Caco-2 (cell line): ENCODE measurements at regions not wholly inside any gene's neighbourhood (a gene's known extent, or its start where the extent isn't known, plus 50 kb on each side); places are given as distances from the start of the nearest gene placed in this dataset.

ENCODE experiments used
- BruUV-seq: library from RNA; stranded (reverse); fragments of 400-500 nt; replicated peaks from 2 replicates; lab custom pipeline; 2021; lab: Mats Ljungman, UMichigan
- CTCF ChIA-PET: fragments of 300-600 bp; sonication (Branson Sonifier 250); formaldehyde crosslinking; loops from one replicate; lab custom pipeline; 2022; ENCODE audit warnings: antibody characterized with exemption; lab: Charles Lee
- POLR2A ChIA-PET: fragments of 300-600 bp; sonication (Branson Sonifier 250); formaldehyde crosslinking; loops from one replicate; lab custom pipeline; 2022; ENCODE audit warnings: antibody characterized with exemption; lab: Charles Lee
- DNase-seq, 2 experiments: peaks; one replicate each; pipeline versions ENCODE4 v3.0.0 to v3.0.0-alpha.2; 2020 to 2022
- H3K27me3 ChIP-seq: replicated peaks from 2 replicates; pipeline ENCODE4 v1.6.0; 2011; ENCODE audit warnings: low read length; ENCODE audit not compliant: control insufficient read depth, insufficient read depth
- H3K36me3 ChIP-seq: 2 replicates; pipeline ENCODE4 v1.5.1; 2011; ENCODE audit warnings: low read length; ENCODE audit not compliant: control insufficient read depth, insufficient read depth
- H3K4me1 ChIP-seq: fragments of 250-450 bp; sonication (Bioruptor Pico); 2 replicates; pipeline ENCODE4 v1.5.1; 2020; ENCODE audit warnings: mild to moderate bottlenecking
- H3K4me3 ChIP-seq: 2 replicates; pipeline ENCODE4 v1.5.1; 2011; ENCODE audit warnings: low read depth, mild to moderate bottlenecking, control low read depth, low read length
- H3K9me3 ChIP-seq: fragments of 250-450 bp; sonication (Bioruptor Pico); 2 replicates; pipeline ENCODE4 v1.5.1; 2020; ENCODE audit warnings: mild to moderate bottlenecking, moderate library complexity
- H3K27ac Mint-ChIP-seq: one replicate; pipeline ENCODE4 v1.8.0; 2022; ENCODE audit warnings: mixed read lengths; ENCODE audit not compliant: unreplicated experiment
- H3K27me3 Mint-ChIP-seq: one replicate; pipeline ENCODE4 v1.8.0; 2022; ENCODE audit warnings: mixed read lengths; ENCODE audit not compliant: insufficient read depth, unreplicated experiment
- H3K36me3 Mint-ChIP-seq: one replicate; pipeline ENCODE4 v1.8.0; 2022; ENCODE audit warnings: mild to moderate bottlenecking, mixed read lengths; ENCODE audit not compliant: insufficient read depth, unreplicated experiment
- H3K4me1 Mint-ChIP-seq: one replicate; pipeline ENCODE4 v1.8.0; 2022; ENCODE audit warnings: low read depth, mixed read lengths; ENCODE audit not compliant: unreplicated experiment
- H3K4me3 Mint-ChIP-seq: one replicate; pipeline ENCODE4 v1.8.0; 2022; ENCODE audit warnings: mild to moderate bottlenecking, moderate library complexity, mixed read lengths; ENCODE audit not compliant: unreplicated experiment
- H3K9me3 Mint-ChIP-seq: one replicate; pipeline ENCODE4 v1.8.0; 2022; ENCODE audit warnings: mixed read lengths; ENCODE audit not compliant: unreplicated experiment
- intact Hi-C: fragments of 100-400 bp; cut with micrococcal nuclease; formaldehyde crosslinking; loops from one replicate; pipeline ENCODE4 v1.10.0; 2022; ENCODE audit not compliant: unreplicated experiment
- TF ChIP-seq, protein P1 (sequence below), 2 experiments: fragments of 200-600 bp in 1 of 2; IDR thresholded peaks; 1 replicate in 1 of 2; 2 replicates in 1 of 2; pipeline versions ENCODE4 v1.5.1 to v1.8.0; 2011 to 2022; ENCODE audit warnings: antibody characterized with exemption in 1 of 2, control low read depth in 1 of 2, inconsistent platforms in 1 of 2, low read depth in 1 of 2, low read length in 1 of 2, mild to moderate bottlenecking in 1 of 2, moderate library complexity in 1 of 2; ENCODE audit not compliant: insufficient read depth in 1 of 2, severe bottlenecking in 1 of 2, unreplicated experiment in 1 of 2

DNA sequence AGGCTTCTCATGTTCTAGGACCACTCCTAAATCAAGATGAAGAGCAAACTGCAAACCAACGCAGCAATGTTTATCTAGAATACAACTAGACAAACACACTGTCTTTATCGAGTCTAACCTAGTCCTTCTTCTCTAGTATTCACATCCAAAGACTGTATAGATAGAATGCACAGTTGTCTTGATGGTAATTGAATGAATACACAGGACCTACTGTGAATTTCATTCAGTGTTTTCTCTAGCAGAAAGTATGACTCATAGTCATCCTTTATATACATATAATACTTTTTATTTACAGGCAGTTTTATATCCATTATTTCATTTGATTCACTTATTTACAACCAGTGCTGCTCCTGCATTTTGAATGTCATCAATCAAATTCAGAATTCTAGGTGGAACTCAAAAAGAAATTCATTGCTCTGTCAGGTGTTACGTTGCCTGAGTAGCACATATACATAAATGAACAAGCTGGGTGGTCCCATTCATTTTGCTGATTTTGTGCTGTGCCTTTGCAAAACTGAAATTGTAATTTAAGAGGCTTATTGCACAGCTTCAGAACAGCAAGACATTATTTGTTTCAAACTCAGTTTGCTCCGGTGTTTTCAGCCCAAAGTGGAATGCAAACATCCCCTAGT, 374.8 kb downstream of the EPHA4 start:
- ChIA-PET POLR2A (no interaction called here), CTCF (no interaction called here)
- Histone ChIP-seq H3K4me3 (no peak overlapping the region), H3K9me3 (peaks cover 15% of the 10 kb centered on the region; the same call in 1 of the 2 replicates), H3K36me3 (0 out of 2 replicates have a peak, but pooled peaks cover 2% of the 10 kb centered on the region), H3K27me3 (no peaks in the 10 kb centered on the region), H3K4me1 (peaks cover 25% of the 10 kb centered on the region)
- peaks cover 20% of the 10 kb centered on the region for H3K36me3 Mint-ChIP-seq
- peaks cover 22% of the 10 kb centered on the region for H3K4me1 Mint-ChIP-seq
- intact Hi-C loops, result no loop called here
- peak overlapping the region; percentile 59 for H3K27ac Mint-ChIP-seq
- H3K9me3 Mint-ChIP-seq, result peaks cover 58% of the 10 kb centered on the region
- H3K27me3 Mint-ChIP-seq, result no peaks in the 10 kb centered on the region
- TF ChIP-seq, protein P1, sequence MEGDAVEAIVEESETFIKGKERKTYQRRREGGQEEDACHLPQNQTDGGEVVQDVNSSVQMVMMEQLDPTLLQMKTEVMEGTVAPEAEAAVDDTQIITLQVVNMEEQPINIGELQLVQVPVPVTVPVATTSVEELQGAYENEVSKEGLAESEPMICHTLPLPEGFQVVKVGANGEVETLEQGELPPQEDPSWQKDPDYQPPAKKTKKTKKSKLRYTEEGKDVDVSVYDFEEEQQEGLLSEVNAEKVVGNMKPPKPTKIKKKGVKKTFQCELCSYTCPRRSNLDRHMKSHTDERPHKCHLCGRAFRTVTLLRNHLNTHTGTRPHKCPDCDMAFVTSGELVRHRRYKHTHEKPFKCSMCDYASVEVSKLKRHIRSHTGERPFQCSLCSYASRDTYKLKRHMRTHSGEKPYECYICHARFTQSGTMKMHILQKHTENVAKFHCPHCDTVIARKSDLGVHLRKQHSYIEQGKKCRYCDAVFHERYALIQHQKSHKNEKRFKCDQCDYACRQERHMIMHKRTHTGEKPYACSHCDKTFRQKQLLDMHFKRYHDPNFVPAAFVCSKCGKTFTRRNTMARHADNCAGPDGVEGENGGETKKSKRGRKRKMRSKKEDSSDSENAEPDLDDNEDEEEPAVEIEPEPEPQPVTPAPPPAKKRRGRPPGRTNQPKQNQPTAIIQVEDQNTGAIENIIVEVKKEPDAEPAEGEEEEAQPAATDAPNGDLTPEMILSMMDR (IDR thresholded peaks at IDR 0.05; ENCODE audit: insufficient read depth in 1 of 2, low read depth in 1 of 2, low read length in 1 of 2, severe bottlenecking in 1 of 2, unreplicated experiment in 1 of 2), result no peak
- no TSS peak for BruUV-seq
- DNase-seq, result no peak
- H3K4me3 Mint-ChIP-seq, result no peak overlapping the region

DNA sequence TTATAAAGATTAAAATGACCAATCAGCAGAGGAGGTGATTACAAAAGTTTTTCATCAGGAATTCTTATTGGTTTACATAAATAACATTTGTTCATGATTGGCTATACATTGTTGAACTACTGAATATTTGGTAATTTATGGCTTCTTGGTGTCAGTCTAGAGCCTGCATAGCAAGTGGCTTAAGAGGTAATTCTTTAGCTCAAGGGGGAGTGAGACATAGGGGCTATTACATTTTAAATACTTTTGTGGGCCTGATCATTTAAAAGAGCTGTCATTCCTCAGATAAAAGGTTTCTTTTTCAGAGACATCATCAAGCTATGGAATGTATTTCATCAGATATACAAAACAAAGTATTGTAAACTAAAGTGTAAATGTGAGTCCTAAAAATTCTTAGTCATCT, 373.8 kb downstream of the EPHA4 start:
- TF ChIP-seq, protein P1 (IDR thresholded peaks at IDR 0.05; ENCODE audit: insufficient read depth in 1 of 2, low read depth in 1 of 2, low read length in 1 of 2, severe bottlenecking in 1 of 2, unreplicated experiment in 1 of 2), result no peak
- ChIA-PET CTCF (no interaction called here), POLR2A (interaction anchor here (1.4 kb wide), 1 partner anchor 9 kb away, joined by 9 read pairs; no protein-coding TSS in a partner anchor)
- H3K27me3 ChIP-seq, result no peaks in the 10 kb centered on the region
- Mint-ChIP-seq H3K27ac (peak overlapping the region; percentile 59), H3K4me1 (peaks cover 22% of the 10 kb centered on the region), H3K27me3 (no peaks in the 10 kb centered on the region), H3K36me3 (peaks cover 20% of the 10 kb centered on the region), H3K9me3 (peaks cover 49% of the 10 kb centered on the region), H3K4me3 (no peak overlapping the region)
- H3K36me3 ChIP-seq, result 0 out of 2 replicates have a peak, but pooled peaks cover 2% of the 10 kb centered on the region
- H3K9me3 ChIP-seq, result peaks cover 15% of the 10 kb centered on the region; the same call in 1 of the 2 replicates
- peaks cover 25% of the 10 kb centered on the region for H3K4me1 ChIP-seq
- BruUV-seq, result no TSS peak
- no peak overlapping the region for H3K4me3 ChIP-seq
- DNase-seq, result peak in 1 of 2 experiments; percentile 57
- intact Hi-C loops, result loop anchor here (1.0 kb wide), 2 partner anchors 9 to 337 kb away; no protein-coding TSS in a partner anchor

- Histone ChIP-seq H3K9me3 (peaks cover 15% of the 10 kb centered on the region; the same call in 1 of the 2 replicates), H3K27me3 (no peaks in the 10 kb centered on the region), H3K4me1 (peaks cover 34% of the 10 kb centered on the region), H3K36me3 (0 out of 2 replicates have a peak, but pooled peaks cover 2% of the 10 kb centered on the region), H3K4me3 (no peak overlapping the region)
- CTCF ChIA-PET, result interaction anchor here (0.7 kb wide), 1 partner anchor 1415 kb away, joined by 3 read pairs; no protein-coding TSS in a partner anchor
- peaks cover 20% of the 10 kb centered on the region for H3K36me3 Mint-ChIP-seq
- peaks cover 36% of the 10 kb centered on the region for H3K9me3 Mint-ChIP-seq
- POLR2A ChIA-PET, result no interaction called here
- no TSS peak for BruUV-seq
- H3K27ac Mint-ChIP-seq, result peak overlapping the region; percentile 39
- TF ChIP-seq, protein P1 (IDR thresholded peaks at IDR 0.05; ENCODE audit: insufficient read depth in 1 of 2, low read depth in 1 of 2, low read length in 1 of 2, severe bottlenecking in 1 of 2, unreplicated experiment in 1 of 2), result no peak
- H3K4me1 Mint-ChIP-seq, result peaks cover 29% of the 10 kb centered on the region
- DNase-seq, result no peak
- intact Hi-C loops, result no loop called here
- H3K4me3 Mint-ChIP-seq, result no peak overlapping the region
- no peaks in the 10 kb centered on the region for H3K27me3 Mint-ChIP-seq
Measured at GRCh38 chr2:221200184-221200839, 371.8 kb downstream of the EPHA4 start.
